ENCODE measurements at regions not wholly inside any gene's neighbourhood (a gene's known extent, or its start where the extent isn't known, plus 50 kb on each side); places are given as distances from the start of the nearest gene placed in this dataset.

GRCh38 chr20:11608736-11609135 lies 309.0 kb upstream of the BTBD3 start:
- TF ChIP-seq CTCF (IDR thresholded peaks at IDR 0.05; ENCODE audit: poor library complexity, severe bottlenecking), result no peak
- ATAC-seq (ENCODE audit: low read depth), result no peak
- no peak for DNase-seq (ENCODE audit: low spot score)
- Histone ChIP-seq H3K27me3 (ENCODE audit: insufficient read depth, poor library complexity, severe bottlenecking) (no peaks in the 10 kb centered on the region), H3K4me1 (ENCODE audit: insufficient read depth, poor library complexity, severe bottlenecking) (no peaks in the 10 kb centered on the region), H3K4me3 (ENCODE audit: severe bottlenecking) (no peak overlapping the region), H3K36me3 (ENCODE audit: low read depth) (no peaks in the 10 kb centered on the region), H3K27ac (ENCODE audit: poor library complexity, severe bottlenecking) (no peak overlapping the region), H3K9me3 (ENCODE audit: severe bottlenecking) (no peaks in the 10 kb centered on the region)

- TF ChIP-seq CTCF (IDR thresholded peaks at IDR 0.05; ENCODE audit: poor library complexity, severe bottlenecking), result no peak
- H3K27me3 ChIP-seq (ENCODE audit: insufficient read depth, poor library complexity, severe bottlenecking), result no peaks in the 10 kb centered on the region
- H3K4me3 ChIP-seq (ENCODE audit: severe bottlenecking), result no peak overlapping the region
- DNase-seq (ENCODE audit: low spot score) (no peak), ATAC-seq (ENCODE audit: low read depth) (no peak)
- H3K27ac ChIP-seq (ENCODE audit: poor library complexity, severe bottlenecking), result no peak overlapping the region
- no peaks in the 10 kb centered on the region for H3K4me1 ChIP-seq (ENCODE audit: insufficient read depth, poor library complexity, severe bottlenecking)
- no peaks in the 10 kb centered on the region for H3K36me3 ChIP-seq (ENCODE audit: low read depth)
- H3K9me3 ChIP-seq (ENCODE audit: severe bottlenecking), result no peaks in the 10 kb centered on the region
These were observed 293.0 kb upstream of the BTBD3 start for GRCh38 chr20:11624704-11625103.

GRCh38 chr20:11626551-11626950 lies 291.1 kb upstream of the BTBD3 start:
- H3K36me3 ChIP-seq (ENCODE audit: low read depth), result no peaks in the 10 kb centered on the region
- H3K4me1 ChIP-seq (ENCODE audit: insufficient read depth, poor library complexity, severe bottlenecking), result no peaks in the 10 kb centered on the region
- no peak overlapping the region for H3K4me3 ChIP-seq (ENCODE audit: severe bottlenecking)
- ATAC-seq (ENCODE audit: low read depth) (no peak), DNase-seq (ENCODE audit: low spot score) (no peak)
- no peak for TF ChIP-seq CTCF (IDR thresholded peaks at IDR 0.05; ENCODE audit: poor library complexity, severe bottlenecking)
- H3K27me3 ChIP-seq (ENCODE audit: insufficient read depth, poor library complexity, severe bottlenecking), result no peaks in the 10 kb centered on the region
- no peak overlapping the region for H3K27ac ChIP-seq (ENCODE audit: poor library complexity, severe bottlenecking)
- H3K9me3 ChIP-seq (ENCODE audit: severe bottlenecking), result no peaks in the 10 kb centered on the region

GRCh38 chr20:11642866-11643265 lies 274.8 kb upstream of the BTBD3 start:
- no peaks in the 10 kb centered on the region for H3K4me1 ChIP-seq (ENCODE audit: insufficient read depth, poor library complexity, severe bottlenecking)
- H3K27me3 ChIP-seq (ENCODE audit: insufficient read depth, poor library complexity, severe bottlenecking), result no peaks in the 10 kb centered on the region
- no peak overlapping the region for H3K4me3 ChIP-seq (ENCODE audit: severe bottlenecking)
- no peaks in the 10 kb centered on the region for H3K36me3 ChIP-seq (ENCODE audit: low read depth)
- TF ChIP-seq CTCF (IDR thresholded peaks at IDR 0.05; ENCODE audit: poor library complexity, severe bottlenecking), result no peak
- ATAC-seq (ENCODE audit: low read depth), result no peak
- no peaks in the 10 kb centered on the region for H3K9me3 ChIP-seq (ENCODE audit: severe bottlenecking)
- no peak for DNase-seq (ENCODE audit: low spot score)
- H3K27ac ChIP-seq (ENCODE audit: poor library complexity, severe bottlenecking), result no peak overlapping the region

- TF ChIP-seq CTCF (IDR thresholded peaks at IDR 0.05; ENCODE audit: poor library complexity, severe bottlenecking), result no peak
- Histone ChIP-seq H3K4me3 (ENCODE audit: severe bottlenecking) (no peak overlapping the region), H3K27ac (ENCODE audit: poor library complexity, severe bottlenecking) (no peak overlapping the region), H3K9me3 (ENCODE audit: severe bottlenecking) (no peaks in the 10 kb centered on the region), H3K4me1 (ENCODE audit: insufficient read depth, poor library complexity, severe bottlenecking) (no peaks in the 10 kb centered on the region), H3K36me3 (ENCODE audit: low read depth) (no peaks in the 10 kb centered on the region), H3K27me3 (ENCODE audit: insufficient read depth, poor library complexity, severe bottlenecking) (no peaks in the 10 kb centered on the region)
- DNase-seq (ENCODE audit: low spot score) (no peak), ATAC-seq (ENCODE audit: low read depth) (no peak)
These were observed 271.3 kb upstream of the BTBD3 start for GRCh38 chr20:11646359-11646758.

All from RWPE2 (cell line).